Glutamatergic neuron (in vitro differentiated cells): ENCODE measurements at regions not wholly inside any gene's neighbourhood (a gene's known extent, or its start where the extent isn't known, plus 50 kb on each side); places are given as distances from the start of the nearest gene placed in this dataset.

Source experiments
- DNase-seq: peaks from one replicate; pipeline ENCODE4 v3.0.0; 2022
- H3K27ac Mint-ChIP-seq: one replicate; pipeline ENCODE4 v1.8.0; 2020; ENCODE audit warnings: mild to moderate bottlenecking, mixed read lengths, inconsistent platforms; ENCODE audit not compliant: unreplicated experiment
- H3K27me3 Mint-ChIP-seq: one replicate; pipeline ENCODE4 v1.8.0; 2020; ENCODE audit warnings: mild to moderate bottlenecking, moderate library complexity, mixed read lengths, inconsistent platforms; ENCODE audit not compliant: unreplicated experiment
- H3K36me3 Mint-ChIP-seq: one replicate; pipeline ENCODE4 v1.8.0; 2020; ENCODE audit warnings: mild to moderate bottlenecking, mixed read lengths, inconsistent platforms; ENCODE audit not compliant: unreplicated experiment
- H3K4me1 Mint-ChIP-seq: one replicate; pipeline ENCODE4 v1.8.0; 2020; ENCODE audit warnings: mild to moderate bottlenecking, low read depth, mixed read lengths, inconsistent platforms; ENCODE audit not compliant: unreplicated experiment
- H3K4me3 Mint-ChIP-seq: one replicate; pipeline ENCODE4 v1.8.0; 2020; ENCODE audit warnings: mild to moderate bottlenecking, mixed read lengths, inconsistent platforms; ENCODE audit not compliant: unreplicated experiment
- H3K9me3 Mint-ChIP-seq: one replicate; pipeline ENCODE4 v1.8.0; 2020; ENCODE audit warnings: mild to moderate bottlenecking, moderate library complexity, mixed read lengths, inconsistent platforms; ENCODE audit not compliant: unreplicated experiment
- TF ChIP-seq, protein P1 (sequence below): fragments of 200-600 bp; sonication (generic); IDR thresholded peaks from one replicate; pipeline ENCODE4 v1.5.0; 2021; ENCODE audit not compliant: partially characterized antibody, unreplicated experiment

DNA sequence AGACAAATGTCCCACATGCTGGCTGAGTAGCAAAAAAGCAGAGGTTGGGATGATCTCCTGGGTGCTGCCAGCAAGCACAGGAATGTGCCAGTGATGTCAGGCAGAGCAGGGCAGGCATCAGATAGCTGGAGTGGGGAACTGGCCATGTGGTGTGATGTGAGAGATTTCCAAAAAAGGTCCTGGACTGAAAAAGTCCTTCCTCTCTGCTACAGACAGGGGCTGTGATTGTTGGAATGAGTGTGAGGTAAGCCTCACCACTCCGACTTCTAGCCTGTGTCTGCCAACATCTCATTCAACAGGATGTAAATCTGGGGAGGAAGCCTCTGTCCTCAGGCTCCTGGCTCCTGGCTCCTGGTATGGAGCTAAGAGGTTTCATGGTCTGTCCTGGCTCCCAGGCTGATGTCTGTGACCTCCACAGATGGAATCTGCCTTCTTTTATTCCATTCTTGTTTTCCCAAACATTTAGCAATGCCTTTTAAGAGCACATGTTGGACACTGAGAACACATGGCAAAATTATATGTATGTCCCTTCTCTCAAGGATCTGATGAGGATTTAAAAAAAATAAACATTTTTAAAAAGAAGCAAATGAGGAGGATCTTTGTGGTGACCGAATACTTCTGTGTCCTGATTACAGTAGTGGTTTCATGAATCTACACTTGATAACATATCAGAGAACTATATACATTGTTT lies 50.1 kb upstream of the STK38L start:
- Mint-ChIP-seq H3K9me3 (no peaks in the 10 kb centered on the region), H3K4me1 (no peaks in the 10 kb centered on the region), H3K27ac (no peak overlapping the region), H3K27me3 (peaks cover 2% of the 10 kb centered on the region), H3K4me3 (no peak overlapping the region), H3K36me3 (no peaks in the 10 kb centered on the region)
- TF ChIP-seq, protein P1, sequence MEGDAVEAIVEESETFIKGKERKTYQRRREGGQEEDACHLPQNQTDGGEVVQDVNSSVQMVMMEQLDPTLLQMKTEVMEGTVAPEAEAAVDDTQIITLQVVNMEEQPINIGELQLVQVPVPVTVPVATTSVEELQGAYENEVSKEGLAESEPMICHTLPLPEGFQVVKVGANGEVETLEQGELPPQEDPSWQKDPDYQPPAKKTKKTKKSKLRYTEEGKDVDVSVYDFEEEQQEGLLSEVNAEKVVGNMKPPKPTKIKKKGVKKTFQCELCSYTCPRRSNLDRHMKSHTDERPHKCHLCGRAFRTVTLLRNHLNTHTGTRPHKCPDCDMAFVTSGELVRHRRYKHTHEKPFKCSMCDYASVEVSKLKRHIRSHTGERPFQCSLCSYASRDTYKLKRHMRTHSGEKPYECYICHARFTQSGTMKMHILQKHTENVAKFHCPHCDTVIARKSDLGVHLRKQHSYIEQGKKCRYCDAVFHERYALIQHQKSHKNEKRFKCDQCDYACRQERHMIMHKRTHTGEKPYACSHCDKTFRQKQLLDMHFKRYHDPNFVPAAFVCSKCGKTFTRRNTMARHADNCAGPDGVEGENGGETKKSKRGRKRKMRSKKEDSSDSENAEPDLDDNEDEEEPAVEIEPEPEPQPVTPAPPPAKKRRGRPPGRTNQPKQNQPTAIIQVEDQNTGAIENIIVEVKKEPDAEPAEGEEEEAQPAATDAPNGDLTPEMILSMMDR = no peak
- no peak for DNase-seq
